Loucy (cell line): ENCODE measurements at regions not wholly inside any gene's neighbourhood (a gene's known extent, or its start where the extent isn't known, plus 50 kb on each side); places are given as distances from the start of the nearest gene placed in this dataset.
A peak's percentile ranks its signal among the peaks of the same experiment; 100 is the strongest.

Experiments
- H2AFZ ChIP-seq: fragments of 200-600 bp; sonication (generic); 2 replicates; pipeline ENCODE4 v1.6.0; 2016; ENCODE audit warnings: antibody characterized with exemption, mild to moderate bottlenecking, low read length, moderate library complexity
- H3F3A ChIP-seq: fragments of 200-600 bp; 2 replicates; pipeline ENCODE4 v1.6.0; 2016; ENCODE audit warnings: antibody characterized with exemption, low read depth, mild to moderate bottlenecking
- H3K27me3 ChIP-seq: fragments of 200-600 bp; sonication (generic); 2 replicates; pipeline ENCODE4 v1.6.1; 2014; ENCODE audit warnings: low read length, mild to moderate bottlenecking; ENCODE audit not compliant: insufficient read depth, poor library complexity, severe bottlenecking
- H3K36me3 ChIP-seq: fragments of 200-600 bp; sonication (generic); 2 replicates; pipeline ENCODE4 v1.6.1; 2016; ENCODE audit warnings: low read length; ENCODE audit not compliant: insufficient read depth
- H3K4me1 ChIP-seq: fragments of 200-600 bp; sonication (generic); 2 replicates; pipeline ENCODE4 v1.5.1; 2014; ENCODE audit warnings: low read length, mild to moderate bottlenecking; ENCODE audit not compliant: insufficient read depth, poor library complexity, severe bottlenecking
- H3K4me2 ChIP-seq: fragments of 200-600 bp; sonication (generic); 2 replicates; pipeline ENCODE4 v1.6.0; 2014; ENCODE audit warnings: antibody characterized with exemption, low read length, low read depth, mild to moderate bottlenecking; ENCODE audit not compliant: poor library complexity, severe bottlenecking
- H3K4me3 ChIP-seq: fragments of 200-600 bp; sonication (generic); 2 replicates; pipeline ENCODE4 v1.5.1; 2014; ENCODE audit warnings: low read length, mild to moderate bottlenecking, mixed read lengths; ENCODE audit not compliant: poor library complexity, severe bottlenecking
- H3K79me2 ChIP-seq: fragments of 200-600 bp; sonication (generic); 2 replicates; pipeline ENCODE4 v1.6.1; 2014; ENCODE audit warnings: low read length; ENCODE audit not compliant: insufficient read depth
- H3K9ac ChIP-seq: fragments of 200-600 bp; sonication (generic); 2 replicates; pipeline ENCODE4 v1.6.0; 2014; ENCODE audit warnings: mild to moderate bottlenecking, low read depth, low read length, moderate library complexity; ENCODE audit not compliant: poor library complexity, severe bottlenecking
- H3K9me2 ChIP-seq: fragments of 200-600 bp; sonication (generic); replicated peaks from 2 replicates; pipeline ENCODE4 v1.6.1; 2016; ENCODE audit warnings: low read depth, low read length, mixed read lengths
- H3K9me3 ChIP-seq: fragments of 200-600 bp; sonication (generic); 2 replicates; pipeline ENCODE4 v1.6.1; 2014; ENCODE audit warnings: mild to moderate bottlenecking, antibody characterized with exemption, low read length, low read depth; ENCODE audit not compliant: insufficient read depth
- H4K20me1 ChIP-seq: fragments of 200-600 bp; sonication (generic); 2 replicates; pipeline ENCODE4 v1.6.0; 2014; ENCODE audit warnings: antibody characterized with exemption, low read length, mild to moderate bottlenecking; ENCODE audit not compliant: insufficient read depth, poor library complexity, severe bottlenecking
- EZH2phosphoT487 ChIP-seq: fragments of 200-600 bp; IDR thresholded peaks from 2 replicates; pipeline ENCODE4 v1.6.1; 2018; ENCODE audit warnings: antibody characterized with exemption, mild to moderate bottlenecking, moderate library complexity, borderline replicate concordance
- TF ChIP-seq, protein P1 (sequence below): fragments of 200-600 bp; sonication (generic); conservative IDR thresholded peaks from 2 replicates; pipeline ENCODE4 v1.5.1; 2014; ENCODE audit warnings: mild to moderate bottlenecking, antibody characterized with exemption, low read length

DNA sequence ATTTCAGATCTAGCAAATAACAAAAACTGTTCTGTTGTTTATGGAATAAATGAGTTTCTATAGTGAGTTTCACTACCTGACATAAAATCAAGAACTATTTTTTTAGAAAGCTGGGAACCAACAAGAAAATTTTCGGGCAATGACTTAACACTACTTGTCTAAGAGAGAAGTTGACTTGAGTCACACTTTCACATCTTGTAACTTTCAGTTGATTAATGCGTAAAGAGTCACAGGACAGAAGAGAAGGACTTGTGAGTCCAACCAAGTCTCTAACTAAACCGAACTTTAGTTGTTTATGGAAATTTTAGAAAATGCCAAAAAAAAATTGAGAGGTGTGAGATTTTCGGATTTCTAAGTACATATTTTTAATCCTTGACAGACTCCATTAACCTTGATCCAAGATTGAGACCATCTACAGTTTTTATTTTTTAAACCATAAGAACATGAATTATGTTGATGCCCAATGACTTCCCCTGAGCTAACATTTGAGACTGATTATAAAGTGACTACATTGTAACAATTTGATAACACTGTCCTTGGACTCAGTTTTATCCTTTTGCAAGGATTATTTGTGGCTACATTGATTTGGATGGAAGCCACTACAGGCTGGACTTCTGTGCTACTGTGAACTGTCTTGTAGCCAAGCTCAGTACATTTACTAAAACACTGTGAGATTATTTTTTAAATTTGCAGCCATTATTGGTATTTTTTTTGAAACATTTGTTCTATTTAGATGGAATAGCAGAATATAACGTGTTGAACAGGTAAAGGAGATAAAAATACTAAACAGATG, 284.0 kb downstream of the PTPRC start:
- Histone ChIP-seq H3K27me3 (no peaks in the 10 kb centered on the region), H3K9ac (peak overlapping the region; percentile 99), H3F3A (no peaks in the 10 kb centered on the region), H3K4me3 (peak overlapping the region; percentile 96), H4K20me1 (peaks cover 99% of the 10 kb centered on the region), H3K36me3 (peaks cover 83% of the 10 kb centered on the region), H2AFZ (no peak overlapping the region), H3K79me2 (peaks cover 100% of the 10 kb centered on the region), H3K4me2 (peak overlapping the region; percentile 84), H3K4me1 (peaks cover 89% of the 10 kb centered on the region), H3K9me3 (no peaks in the 10 kb centered on the region), H3K9me2 (no peaks in the 10 kb centered on the region)
- TF ChIP-seq, protein P1, sequence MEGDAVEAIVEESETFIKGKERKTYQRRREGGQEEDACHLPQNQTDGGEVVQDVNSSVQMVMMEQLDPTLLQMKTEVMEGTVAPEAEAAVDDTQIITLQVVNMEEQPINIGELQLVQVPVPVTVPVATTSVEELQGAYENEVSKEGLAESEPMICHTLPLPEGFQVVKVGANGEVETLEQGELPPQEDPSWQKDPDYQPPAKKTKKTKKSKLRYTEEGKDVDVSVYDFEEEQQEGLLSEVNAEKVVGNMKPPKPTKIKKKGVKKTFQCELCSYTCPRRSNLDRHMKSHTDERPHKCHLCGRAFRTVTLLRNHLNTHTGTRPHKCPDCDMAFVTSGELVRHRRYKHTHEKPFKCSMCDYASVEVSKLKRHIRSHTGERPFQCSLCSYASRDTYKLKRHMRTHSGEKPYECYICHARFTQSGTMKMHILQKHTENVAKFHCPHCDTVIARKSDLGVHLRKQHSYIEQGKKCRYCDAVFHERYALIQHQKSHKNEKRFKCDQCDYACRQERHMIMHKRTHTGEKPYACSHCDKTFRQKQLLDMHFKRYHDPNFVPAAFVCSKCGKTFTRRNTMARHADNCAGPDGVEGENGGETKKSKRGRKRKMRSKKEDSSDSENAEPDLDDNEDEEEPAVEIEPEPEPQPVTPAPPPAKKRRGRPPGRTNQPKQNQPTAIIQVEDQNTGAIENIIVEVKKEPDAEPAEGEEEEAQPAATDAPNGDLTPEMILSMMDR, result no peak
- TF ChIP-seq EZH2phosphoT487, result no peak

DNA sequence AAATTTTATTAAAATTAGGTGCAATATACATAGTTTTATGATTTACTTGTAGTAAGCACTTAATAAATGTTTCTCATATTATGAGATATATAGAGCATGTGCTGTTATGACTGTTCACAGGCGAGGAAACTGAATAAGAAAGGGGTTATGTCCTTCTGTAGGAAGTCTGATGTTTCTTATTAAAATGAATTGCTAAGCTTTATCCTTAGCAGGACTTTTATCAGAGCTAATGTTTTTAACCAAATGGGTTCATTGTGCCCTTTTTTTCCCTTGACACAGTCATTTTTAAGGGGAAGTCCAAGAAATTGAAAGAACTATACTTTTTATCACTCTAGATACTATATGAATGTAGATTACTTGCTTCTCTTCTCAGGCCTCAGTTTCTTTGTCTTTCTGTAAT, 285.2 kb downstream of the PTPRC start:
- H3K4me2 ChIP-seq, result peak overlapping the region; percentile 84
- H3K27me3 ChIP-seq, result no peaks in the 10 kb centered on the region
- peak overlapping the region; percentile 96 for H3K4me3 ChIP-seq

DNA sequence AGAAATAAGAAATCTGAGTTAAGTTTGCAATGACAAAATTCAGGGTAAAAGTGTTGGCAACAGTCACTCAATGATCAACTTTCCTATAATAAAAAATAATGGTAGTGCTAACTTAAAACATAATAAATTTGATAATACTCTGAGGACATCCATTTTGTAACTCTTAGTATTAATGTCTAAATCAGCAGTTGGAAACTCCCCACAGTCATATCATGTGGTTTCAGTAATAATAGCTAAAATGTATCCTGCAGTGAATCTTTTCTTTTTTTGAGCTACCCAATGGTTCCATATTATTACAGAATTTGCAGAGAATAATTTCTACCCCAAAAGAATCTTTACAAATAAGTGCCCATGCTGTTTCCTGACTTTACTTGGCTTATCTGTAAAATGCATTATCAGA, 286.7 kb downstream of the PTPRC start:
- peaks cover 100% of the 10 kb centered on the region for H3K79me2 ChIP-seq

More for the DNA sequence above, 285.2 kb downstream of the PTPRC start:
- H3K9me3 ChIP-seq, result no peaks in the 10 kb centered on the region
- H3F3A ChIP-seq, result 0 out of 2 replicates have a peak, but pooled peaks cover 3% of the 10 kb centered on the region
- peaks cover 100% of the 10 kb centered on the region for H3K79me2 ChIP-seq
- H3K9me2 ChIP-seq, result no peaks in the 10 kb centered on the region
- H4K20me1 ChIP-seq, result peaks cover 99% of the 10 kb centered on the region
- peak overlapping the region; percentile 99 for H3K9ac ChIP-seq
- H3K36me3 ChIP-seq, result peaks cover 77% of the 10 kb centered on the region
- TF ChIP-seq, protein P1, result no peak
- no peak for TF ChIP-seq EZH2phosphoT487
- H3K4me1 ChIP-seq, result peaks cover 86% of the 10 kb centered on the region
- no peak overlapping the region for H2AFZ ChIP-seq

More for the DNA sequence above, 286.7 kb downstream of the PTPRC start:
- no peaks in the 10 kb centered on the region for H3K9me2 ChIP-seq
- H2AFZ ChIP-seq, result no peak overlapping the region
- H3K36me3 ChIP-seq, result peaks cover 64% of the 10 kb centered on the region
- peaks cover 1% of the 10 kb centered on the region for H3K27me3 ChIP-seq
- H3K4me2 ChIP-seq, result peak overlapping the region; percentile 84
- H3K4me3 ChIP-seq, result peak overlapping the region; percentile 96
- peaks cover 12% of the 10 kb centered on the region for H3F3A ChIP-seq
- no peaks in the 10 kb centered on the region for H3K9me3 ChIP-seq
- TF ChIP-seq, protein P1, result no peak
- TF ChIP-seq EZH2phosphoT487, result no peak
- H4K20me1 ChIP-seq, result peaks cover 95% of the 10 kb centered on the region
- peak overlapping the region; percentile 99 for H3K9ac ChIP-seq
- peaks cover 74% of the 10 kb centered on the region for H3K4me1 ChIP-seq
